IgD-negative memory B cell (primary cell): ENCODE measurements at regions not wholly inside any gene's neighbourhood (a gene's known extent, or its start where the extent isn't known, plus 50 kb on each side); places are given as distances from the start of the nearest gene placed in this dataset.

Experiments used
- H3K27ac Mint-ChIP-seq, 3 donors: one replicate each; pipeline ENCODE4 v1.8.0; 2020 to 2022; ENCODE audit warnings: mild to moderate bottlenecking in 3 of 3, mixed read lengths in 3 of 3, moderate library complexity in 1 of 3
- H3K27me3 Mint-ChIP-seq: one replicate; pipeline ENCODE4 v1.8.0; 2021; ENCODE audit warnings: mixed read lengths
- H3K36me3 Mint-ChIP-seq: one replicate; pipeline ENCODE4 v1.8.0; 2020; ENCODE audit warnings: mild to moderate bottlenecking, mixed read lengths
- H3K4me1 Mint-ChIP-seq, 3 donors: one replicate each; pipeline ENCODE4 v1.8.0; 2020 to 2022; ENCODE audit warnings: mixed read lengths in 3 of 3, mild to moderate bottlenecking in 1 of 3
- H3K4me3 Mint-ChIP-seq, 4 donors: one replicate each; pipeline ENCODE4 v1.8.0; 2020 to 2022; ENCODE audit warnings: mild to moderate bottlenecking in 4 of 4, mixed read lengths in 4 of 4, moderate library complexity in 3 of 4
- H3K9me3 Mint-ChIP-seq, 3 donors: one replicate each; pipeline ENCODE4 v1.8.0; 2020 to 2021; ENCODE audit warnings: mixed read lengths in 3 of 3, mild to moderate bottlenecking in 1 of 3

DNA sequence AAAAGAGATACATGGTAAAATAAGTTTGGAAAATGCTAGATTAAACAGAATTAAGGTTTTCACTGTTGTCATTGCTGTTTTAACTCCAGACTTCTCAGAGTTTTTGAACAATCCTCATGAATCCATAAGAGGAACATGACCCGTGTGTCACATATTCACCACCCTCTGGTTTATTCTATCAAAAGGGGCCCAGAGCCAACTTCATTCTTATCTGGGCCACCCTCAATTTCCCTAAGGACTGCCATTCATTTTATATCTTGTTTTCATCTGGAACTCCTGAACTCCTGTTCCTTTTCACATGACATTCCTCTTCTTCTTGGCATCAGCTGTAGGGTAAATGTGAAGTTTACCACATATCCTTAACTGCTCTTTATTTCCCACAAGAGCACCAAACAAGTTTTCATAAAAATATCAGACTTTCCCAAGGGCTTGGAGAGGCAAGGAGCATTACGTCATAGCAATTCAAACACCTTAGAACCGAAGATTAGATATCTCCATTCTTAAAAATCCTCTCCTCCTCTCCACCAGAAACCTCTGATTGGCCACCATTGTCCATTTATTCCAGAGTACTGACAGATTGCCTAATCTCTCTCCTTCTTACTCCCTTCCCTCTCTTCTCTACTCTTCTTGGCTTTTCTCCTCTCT is 225.2 kb downstream of the SEC23A start:
- Mint-ChIP-seq H3K4me1 (no peaks in the 10 kb centered on the region), H3K27ac (no peak overlapping the region), H3K4me3 (no peak overlapping the region), H3K9me3 (peaks cover 0 to 4% (median 0%) of the 10 kb centered on the region in 3 donors), H3K27me3 (peaks cover 6% of the 10 kb centered on the region), H3K36me3 (no peaks in the 10 kb centered on the region)

DNA sequence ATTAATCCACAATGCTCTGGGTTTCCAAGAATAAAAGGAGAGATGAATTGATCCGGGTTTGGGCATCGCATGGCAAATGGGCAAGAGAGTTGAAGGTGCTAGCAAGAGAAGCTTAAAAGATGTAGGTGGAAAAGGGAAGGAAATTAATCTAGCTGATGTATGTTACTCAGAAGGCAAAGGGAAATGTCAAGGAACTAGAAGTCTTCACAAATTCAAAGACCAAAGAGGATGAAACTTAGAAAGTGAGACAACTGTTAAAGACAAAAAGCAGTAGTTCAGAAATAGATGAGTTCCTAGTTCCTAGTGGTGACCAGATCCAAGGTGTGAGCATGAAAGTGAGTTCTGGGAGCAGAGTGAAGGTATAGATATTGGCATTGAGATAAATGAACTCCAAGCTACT is 228.3 kb downstream of the SEC23A start:
- Mint-ChIP-seq H3K9me3 (peaks cover 0 to 4% (median 0%) of the 10 kb centered on the region in 3 donors), H3K27ac (no peak overlapping the region), H3K4me1 (no peaks in the 10 kb centered on the region), H3K4me3 (no peak overlapping the region), H3K27me3 (peaks cover 6% of the 10 kb centered on the region), H3K36me3 (no peaks in the 10 kb centered on the region)

DNA sequence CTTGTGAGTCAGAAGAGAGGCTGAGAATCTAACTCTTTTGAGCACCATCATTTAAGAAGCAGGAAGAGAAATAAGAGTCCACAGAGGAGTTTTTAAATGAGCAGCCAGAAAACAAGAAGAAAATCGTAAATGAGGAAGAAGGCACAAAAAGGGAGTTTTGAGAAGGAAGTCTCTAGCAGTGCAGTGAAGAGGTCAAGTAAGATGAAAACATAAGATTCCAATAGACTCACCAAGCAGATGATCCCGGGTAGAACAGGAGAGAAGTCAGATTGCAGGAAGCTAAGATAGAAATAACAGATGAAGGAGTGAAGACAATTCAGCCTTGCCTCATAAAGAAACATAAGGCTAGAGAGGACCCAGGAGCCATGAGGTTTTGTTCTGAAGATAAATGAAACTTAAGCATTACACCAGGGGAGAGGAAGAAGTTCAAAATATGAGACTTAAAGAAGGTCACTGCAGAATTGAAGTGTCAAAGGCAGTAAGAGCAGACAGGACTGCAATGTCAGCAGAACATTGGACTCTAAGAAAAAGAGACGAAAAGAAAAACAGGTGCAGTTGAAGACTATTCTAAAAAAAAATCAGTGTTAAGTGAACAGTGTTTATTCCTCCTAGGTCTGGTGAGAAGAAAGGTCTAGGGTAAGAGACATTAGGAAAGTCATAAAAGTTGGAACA is 229.0 kb downstream of the SEC23A start:
- Mint-ChIP-seq H3K4me1 (no peaks in the 10 kb centered on the region), H3K9me3 (peaks cover 0 to 3% (median 0%) of the 10 kb centered on the region in 3 donors), H3K36me3 (no peaks in the 10 kb centered on the region), H3K27me3 (peaks cover 5% of the 10 kb centered on the region), H3K4me3 (no peak overlapping the region), H3K27ac (no peak overlapping the region)

DNA sequence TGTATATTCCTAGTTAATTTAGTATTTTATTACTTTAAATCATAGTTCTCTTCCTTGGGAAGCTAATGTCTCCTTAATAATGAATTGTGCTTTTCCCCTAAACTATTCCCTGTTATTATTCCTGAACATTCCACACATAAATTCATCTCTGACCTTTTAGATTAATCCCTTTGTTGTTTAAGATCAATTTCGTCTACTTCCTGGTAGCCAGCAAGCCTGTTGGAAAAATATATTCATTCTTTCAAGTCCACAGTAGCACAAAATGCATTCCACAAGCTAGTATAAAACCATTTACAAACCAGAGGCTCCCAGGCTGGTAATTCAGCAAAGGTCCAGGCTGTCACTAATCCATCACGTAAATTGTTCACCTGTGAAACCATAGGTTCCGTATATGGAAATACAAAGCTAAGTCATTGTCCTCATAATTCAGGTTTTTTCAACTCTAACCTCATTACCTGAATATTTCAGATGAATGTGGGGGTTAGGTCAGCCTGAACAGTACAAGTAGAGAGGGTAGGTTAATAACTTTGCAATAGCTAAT is 232.7 kb downstream of the SEC23A start:
- Mint-ChIP-seq H3K27ac (no peak overlapping the region), H3K27me3 (no peaks in the 10 kb centered on the region), H3K36me3 (no peaks in the 10 kb centered on the region), H3K4me3 (no peak overlapping the region), H3K9me3 (no peaks in the 10 kb centered on the region), H3K4me1 (no peaks in the 10 kb centered on the region)

DNA sequence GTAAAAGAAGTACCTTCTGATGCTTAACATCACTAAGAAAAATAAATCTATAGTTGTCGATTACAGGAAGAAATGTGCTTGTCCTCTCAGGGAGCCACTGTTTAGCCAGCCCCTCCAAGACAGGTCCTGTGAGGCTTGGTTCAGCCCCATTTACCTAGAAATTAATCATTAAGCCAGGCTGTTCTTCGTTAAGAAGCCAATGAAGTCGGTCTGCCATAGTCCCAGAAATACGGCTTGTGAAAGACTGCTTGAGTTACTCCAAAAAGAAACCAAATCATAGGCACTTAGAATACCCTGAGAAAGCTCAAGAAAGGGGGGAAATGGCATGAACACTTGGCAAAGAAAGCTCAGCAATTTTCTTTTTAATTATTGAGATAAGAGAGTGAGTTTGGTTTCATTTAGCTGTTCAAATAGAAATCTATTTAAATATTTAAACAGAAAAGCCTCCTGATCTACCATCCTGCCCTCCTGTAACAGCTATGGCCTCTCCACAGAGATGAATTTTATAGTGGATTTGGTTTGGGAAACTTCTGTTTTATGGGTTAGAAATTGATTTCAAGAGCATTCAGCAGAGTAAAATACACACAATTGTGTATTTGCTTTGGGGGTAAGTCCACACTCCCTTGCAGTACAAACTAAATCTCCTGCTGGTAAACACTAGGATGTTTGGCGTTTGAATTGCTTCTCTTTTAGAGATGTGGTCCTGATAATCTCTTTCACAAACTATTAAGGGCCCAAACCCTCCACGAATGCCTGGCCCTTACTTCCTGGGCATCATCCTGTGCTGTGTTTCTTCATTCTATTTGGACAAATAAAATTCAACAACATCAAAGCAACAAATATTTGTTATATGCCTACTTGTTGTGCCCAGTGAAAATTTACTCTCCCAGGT is 234.4 kb downstream of the SEC23A start:
- no peak overlapping the region for H3K27ac Mint-ChIP-seq
- no peaks in the 10 kb centered on the region for H3K4me1 Mint-ChIP-seq

DNA sequence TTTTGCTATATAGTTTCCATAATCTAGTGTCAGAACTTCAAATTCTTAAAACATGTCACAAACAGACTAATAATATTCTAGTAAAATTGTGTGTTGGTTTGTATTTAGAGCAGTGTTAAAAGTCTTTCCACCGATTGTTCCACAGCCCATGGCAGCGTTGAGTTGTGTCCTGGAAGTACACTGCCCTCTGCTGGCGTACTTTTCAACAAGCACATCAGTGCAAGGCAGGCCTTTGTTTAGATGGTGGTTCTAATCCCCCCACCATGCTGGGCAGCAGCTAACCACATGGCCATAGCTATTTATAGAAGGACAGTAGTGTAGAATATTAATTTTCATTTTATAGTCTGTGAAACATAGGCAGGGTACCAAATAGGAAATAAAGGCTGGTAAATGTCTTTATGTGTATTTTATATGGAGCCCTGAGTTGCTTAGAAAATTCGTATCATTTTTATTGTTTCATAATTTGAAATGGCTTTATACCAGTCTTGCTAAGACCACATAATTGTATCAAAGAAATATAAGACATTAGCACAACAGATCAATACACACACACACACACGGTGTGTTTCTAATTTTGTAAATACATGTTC is 235.4 kb downstream of the SEC23A start:
- peaks cover 2 to 10% (median 2%) of the 10 kb centered on the region in 3 donors for H3K9me3 Mint-ChIP-seq
- H3K4me3 Mint-ChIP-seq: no peak overlapping the region
- H3K4me1 Mint-ChIP-seq: no peaks in the 10 kb centered on the region
- no peak overlapping the region for H3K27ac Mint-ChIP-seq
- H3K27me3 Mint-ChIP-seq: peaks cover 1% of the 10 kb centered on the region
- H3K36me3 Mint-ChIP-seq: no peaks in the 10 kb centered on the region

More for the DNA sequence above, 234.4 kb downstream of the SEC23A start:
- H3K9me3 Mint-ChIP-seq: peaks cover 1 to 10% (median 2%) of the 10 kb centered on the region in 3 donors
- no peak overlapping the region for H3K4me3 Mint-ChIP-seq
- H3K27me3 Mint-ChIP-seq: peaks cover 1% of the 10 kb centered on the region
- no peaks in the 10 kb centered on the region for H3K36me3 Mint-ChIP-seq

DNA sequence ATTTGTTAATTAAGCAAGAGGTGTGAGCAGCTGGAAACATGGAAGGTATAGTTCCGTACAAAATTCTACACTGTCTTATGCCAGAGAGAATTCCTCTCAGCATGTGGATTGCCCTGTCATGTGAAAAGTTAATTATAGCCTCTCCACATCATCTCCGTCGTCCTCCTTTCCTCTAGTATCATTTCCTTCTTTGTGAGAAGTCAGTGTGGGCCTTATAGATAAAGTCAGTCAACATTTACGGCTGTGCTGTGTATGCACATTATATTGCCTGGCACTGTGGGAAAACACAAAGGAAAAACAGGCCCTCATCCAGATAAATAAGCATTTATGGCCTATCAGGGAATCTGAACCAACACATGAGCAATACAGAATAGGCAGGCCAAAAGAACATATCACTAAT is 236.6 kb downstream of the SEC23A start:
- Mint-ChIP-seq H3K36me3 (no peaks in the 10 kb centered on the region), H3K4me1 (no peaks in the 10 kb centered on the region), H3K27ac (no peak overlapping the region), H3K4me3 (no peak overlapping the region), H3K27me3 (peaks cover 1% of the 10 kb centered on the region), H3K9me3 (peaks cover 2 to 10% (median 2%) of the 10 kb centered on the region in 3 donors)

DNA sequence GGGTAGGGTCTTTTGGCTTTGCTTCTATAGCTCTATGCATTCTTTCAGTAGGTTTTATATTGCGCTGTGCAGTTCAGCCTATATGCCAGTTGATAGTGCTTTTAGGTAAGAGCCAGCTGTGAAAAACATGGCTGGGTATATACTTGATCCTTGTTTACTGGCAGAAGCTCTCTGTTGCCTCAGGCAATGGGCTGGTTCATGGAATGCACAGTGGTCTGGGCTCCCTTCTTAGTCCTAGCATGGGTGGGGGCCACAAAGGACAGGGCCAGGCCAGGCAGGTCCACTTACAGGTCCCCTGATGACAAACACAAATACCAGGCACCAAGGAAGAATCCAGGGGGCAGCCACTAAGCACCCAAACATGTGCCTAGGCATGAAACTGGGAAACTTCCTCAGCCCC is 240.7 kb downstream of the SEC23A start:
- no peaks in the 10 kb centered on the region for H3K36me3 Mint-ChIP-seq
- no peak overlapping the region for H3K4me3 Mint-ChIP-seq
- no peak overlapping the region for H3K27ac Mint-ChIP-seq
- H3K27me3 Mint-ChIP-seq: peaks cover 1% of the 10 kb centered on the region
- H3K9me3 Mint-ChIP-seq: peaks cover 2 to 10% (median 2%) of the 10 kb centered on the region in 3 donors
- no peaks in the 10 kb centered on the region for H3K4me1 Mint-ChIP-seq

DNA sequence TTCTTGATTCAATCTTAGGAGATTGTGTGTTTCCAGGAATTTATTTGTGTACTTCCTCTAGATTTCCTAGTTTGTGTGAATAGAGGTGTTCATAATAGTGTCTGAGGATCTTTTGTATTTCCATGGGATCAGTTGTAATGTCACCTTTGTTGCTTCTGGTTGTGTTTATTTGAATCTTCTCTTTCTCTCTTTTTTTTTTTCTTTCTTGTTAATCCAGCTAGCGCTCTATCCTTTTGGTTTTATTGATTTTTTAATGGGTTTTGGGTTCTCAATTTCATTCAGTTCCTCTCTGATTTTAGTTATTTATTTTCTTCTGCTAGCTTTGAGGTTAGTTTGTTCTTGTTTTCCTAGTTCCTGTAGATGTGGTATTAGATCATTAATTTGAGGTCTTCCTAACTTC is 242.5 kb downstream of the SEC23A start:
- Mint-ChIP-seq H3K4me1 (no peaks in the 10 kb centered on the region), H3K9me3 (peaks cover 2 to 10% (median 4%) of the 10 kb centered on the region in 3 donors), H3K4me3 (no peak overlapping the region), H3K36me3 (no peaks in the 10 kb centered on the region), H3K27me3 (peaks cover 1% of the 10 kb centered on the region), H3K27ac (no peak overlapping the region)

DNA sequence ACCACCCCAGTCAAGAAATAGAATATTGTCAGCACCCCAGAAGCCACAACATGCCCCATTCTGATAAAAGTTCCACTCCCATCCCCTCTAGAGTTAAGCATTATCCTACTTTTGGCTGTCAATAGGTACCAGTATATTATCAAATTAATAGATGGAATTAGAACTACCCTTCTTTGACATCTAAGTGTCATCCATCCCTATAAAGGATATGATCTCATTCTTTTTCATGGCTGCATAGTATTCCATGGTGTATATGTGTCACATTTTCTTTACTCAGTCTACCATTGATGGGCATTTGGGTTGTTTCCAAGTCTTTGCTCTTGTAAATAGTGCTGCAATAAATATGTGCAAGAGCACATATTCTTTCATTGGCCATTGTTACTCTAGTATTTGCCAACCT is 246.2 kb downstream of the SEC23A start:
- H3K27ac Mint-ChIP-seq: no peak overlapping the region

DNA sequence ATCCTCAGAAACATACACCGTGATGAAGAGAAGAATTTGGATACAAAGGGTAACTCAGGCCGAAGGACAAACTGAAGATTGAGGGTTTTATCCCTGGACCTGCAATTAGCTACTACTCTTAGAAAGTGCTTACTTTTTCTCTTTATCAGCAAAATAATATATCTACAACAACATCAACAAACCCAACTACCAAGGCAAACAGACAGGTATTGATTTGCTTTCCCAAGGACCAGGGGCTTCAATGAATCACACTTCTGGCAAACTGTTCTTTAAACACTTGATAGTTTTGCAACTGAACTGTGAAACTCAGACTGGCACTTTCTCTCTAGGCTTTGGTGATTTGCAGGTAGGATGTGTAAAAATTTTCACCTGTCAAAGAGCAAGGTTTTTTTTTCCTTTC is 247.5 kb downstream of the SEC23A start:
- H3K4me3 Mint-ChIP-seq: no peak overlapping the region

More for the DNA sequence above, 246.2 kb downstream of the SEC23A start:
- peaks cover 2 to 14% (median 3%) of the 10 kb centered on the region in 3 donors for H3K9me3 Mint-ChIP-seq
- H3K4me3 Mint-ChIP-seq: no peak overlapping the region
- no peaks in the 10 kb centered on the region for H3K36me3 Mint-ChIP-seq
- H3K4me1 Mint-ChIP-seq: no peaks in the 10 kb centered on the region
- no peaks in the 10 kb centered on the region for H3K27me3 Mint-ChIP-seq

DNA sequence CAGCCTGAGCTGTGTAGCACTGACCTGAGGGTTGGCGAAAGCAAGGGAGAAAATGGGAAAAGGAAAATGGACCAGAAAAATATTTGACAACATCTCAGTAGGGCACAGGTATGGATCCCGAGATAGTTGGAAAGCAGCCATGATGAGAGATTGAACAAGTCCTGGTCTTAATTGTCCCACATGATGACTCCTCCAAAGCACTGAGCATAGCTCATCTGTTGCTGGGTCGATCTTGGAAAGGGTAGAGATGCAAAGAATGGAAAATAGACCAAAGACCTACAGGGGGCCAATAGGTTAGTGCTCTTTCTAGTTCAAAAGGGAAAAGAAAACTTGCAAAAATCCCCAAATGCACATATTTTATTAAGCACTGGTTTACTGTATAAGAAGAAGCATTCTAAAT is 251.9 kb downstream of the SEC23A start:
- no peaks in the 10 kb centered on the region for H3K4me1 Mint-ChIP-seq
- H3K36me3 Mint-ChIP-seq: no peaks in the 10 kb centered on the region
- H3K27ac Mint-ChIP-seq: peak overlapping the region in 1 of 3 donors; percentile 11
- peaks cover 3 to 14% (median 4%) of the 10 kb centered on the region in 3 donors for H3K9me3 Mint-ChIP-seq
- no peak overlapping the region for H3K4me3 Mint-ChIP-seq
- no peaks in the 10 kb centered on the region for H3K27me3 Mint-ChIP-seq

More for the DNA sequence above, 247.5 kb downstream of the SEC23A start:
- H3K9me3 Mint-ChIP-seq: peaks cover 2 to 14% (median 3%) of the 10 kb centered on the region in 3 donors
- H3K36me3 Mint-ChIP-seq: no peaks in the 10 kb centered on the region
- no peak overlapping the region for H3K27ac Mint-ChIP-seq
- H3K4me1 Mint-ChIP-seq: no peaks in the 10 kb centered on the region
- no peaks in the 10 kb centered on the region for H3K27me3 Mint-ChIP-seq

DNA sequence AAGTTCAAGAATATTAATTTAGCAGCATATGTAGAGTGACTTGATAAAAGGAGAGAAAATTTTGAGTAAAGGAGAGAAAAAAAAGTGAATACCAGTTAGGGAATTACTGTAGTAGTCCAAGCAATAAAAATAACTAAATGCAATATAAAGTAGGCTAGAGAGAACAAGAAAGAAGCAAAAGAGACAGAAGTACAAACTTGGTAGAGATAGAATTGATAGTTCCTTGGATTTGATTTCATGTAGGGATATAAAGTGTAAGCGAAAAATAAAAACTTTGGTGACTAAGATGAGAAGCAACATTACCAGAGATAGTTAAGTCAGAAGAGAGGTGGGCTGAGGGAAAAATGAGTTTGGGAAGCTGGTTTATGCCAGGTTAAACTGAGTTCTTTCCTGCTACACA is 252.4 kb downstream of the SEC23A start:
- Mint-ChIP-seq H3K36me3 (no peaks in the 10 kb centered on the region), H3K27me3 (no peaks in the 10 kb centered on the region), H3K4me1 (no peaks in the 10 kb centered on the region), H3K27ac (peak overlapping the region in 1 of 3 donors; percentile 11), H3K4me3 (no peak overlapping the region), H3K9me3 (peaks cover 3 to 14% (median 4%) of the 10 kb centered on the region in 3 donors)

DNA sequence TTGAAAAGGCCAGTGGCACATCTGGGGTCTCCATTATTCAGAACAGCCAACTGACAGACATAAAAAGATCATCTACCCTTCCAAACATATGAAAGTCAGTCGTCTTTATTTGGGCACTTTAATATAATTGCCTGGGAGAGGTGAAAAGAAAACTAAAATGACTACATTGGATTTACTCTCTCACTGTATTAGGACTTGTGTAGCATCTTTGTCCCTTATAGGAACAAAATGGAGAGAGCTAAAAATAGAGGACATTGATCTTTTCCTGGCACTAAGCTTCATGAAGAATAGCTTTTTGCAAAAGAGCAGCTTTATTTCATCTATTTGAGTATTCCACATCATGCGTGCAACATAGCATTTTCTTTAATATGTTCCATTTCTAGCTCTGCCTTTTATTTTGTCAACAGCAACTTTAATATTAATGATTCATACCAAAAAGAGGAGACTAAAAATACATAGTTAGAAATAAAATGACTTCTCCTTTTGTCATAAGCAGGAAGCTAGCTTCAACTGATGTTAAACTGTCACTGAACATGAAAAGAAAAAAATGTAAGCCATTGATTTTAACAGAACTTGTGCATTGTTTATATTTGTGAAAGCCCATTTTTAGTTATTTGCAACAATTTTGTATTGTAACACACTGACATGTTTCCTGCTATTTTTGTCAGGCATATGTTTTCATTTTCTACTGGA is 254.6 kb downstream of the SEC23A start:
- Mint-ChIP-seq H3K4me1 (no peaks in the 10 kb centered on the region), H3K36me3 (no peaks in the 10 kb centered on the region), H3K9me3 (peaks cover 3 to 13% (median 4%) of the 10 kb centered on the region in 3 donors), H3K4me3 (no peak overlapping the region), H3K27me3 (no peaks in the 10 kb centered on the region), H3K27ac (no peak overlapping the region)
